ENCODE measurements at regions not wholly inside any gene's neighbourhood (a gene's known extent, or its start where the extent isn't known, plus 50 kb on each side); places are given as distances from the start of the nearest gene placed in this dataset.

DNA sequence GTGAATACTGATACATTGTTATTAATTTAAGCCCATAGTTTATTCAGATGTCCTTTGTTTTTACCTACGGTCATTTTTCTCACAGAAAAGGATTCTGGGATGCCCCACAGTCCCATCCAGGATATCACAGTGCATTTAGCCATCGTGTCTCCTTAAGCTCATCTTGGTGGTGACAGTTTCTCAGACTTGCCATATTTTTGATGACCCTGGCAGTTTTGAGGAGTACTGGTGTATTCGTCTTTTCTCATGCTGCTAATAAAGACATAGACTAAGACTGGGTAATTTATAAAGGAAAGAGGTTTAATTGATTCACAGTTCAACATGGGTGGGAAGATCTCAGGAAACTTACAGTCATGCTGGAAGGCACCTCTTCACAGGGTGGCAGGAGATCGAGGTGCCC lies 295.9 kb upstream of the CDH4 start:
- no peak for DNase-seq (ENCODE audit: low spot score)

DNA sequence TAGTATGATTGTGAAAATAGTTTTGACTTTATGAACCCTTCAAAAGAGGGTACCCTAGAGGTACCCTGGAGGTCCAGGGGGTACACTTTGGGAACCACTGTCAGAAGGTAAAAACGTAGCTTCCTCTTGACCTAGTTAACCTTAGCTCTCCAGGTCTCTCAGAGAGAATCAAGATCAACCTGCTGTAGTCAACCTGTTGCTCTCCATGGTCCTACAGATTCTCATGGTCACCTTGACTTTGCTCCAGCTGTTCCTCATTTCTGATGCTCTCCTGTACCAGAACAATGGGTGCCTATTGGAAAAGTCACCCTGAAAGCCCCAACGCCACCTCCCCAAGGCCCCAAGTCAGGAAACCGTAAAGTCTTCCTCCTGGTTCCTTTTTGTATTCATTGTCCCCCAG lies 294.4 kb upstream of the CDH4 start:
- DNase-seq (ENCODE audit: low spot score) = no peak

DNA sequence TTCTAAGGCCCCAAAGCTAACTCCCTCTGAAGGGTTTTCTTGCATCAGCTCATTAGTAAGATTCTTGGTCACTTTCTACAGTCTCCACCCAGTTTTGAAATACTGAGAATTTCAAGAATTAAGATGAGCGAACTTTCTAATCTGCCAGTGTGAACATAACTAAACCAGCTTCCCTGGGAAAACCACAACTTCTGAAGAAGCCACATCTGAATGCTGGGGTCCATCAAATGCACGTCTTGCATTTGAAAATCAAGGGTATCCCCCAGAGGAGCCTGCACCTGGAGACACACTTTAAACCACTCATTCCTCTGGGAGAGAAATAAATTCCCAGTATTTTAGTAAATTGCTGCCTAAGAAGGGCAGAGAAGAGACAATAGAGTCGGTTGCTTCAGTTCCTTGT lies 292.1 kb upstream of the CDH4 start:
- DNase-seq (ENCODE audit: low spot score) = no peak

DNA sequence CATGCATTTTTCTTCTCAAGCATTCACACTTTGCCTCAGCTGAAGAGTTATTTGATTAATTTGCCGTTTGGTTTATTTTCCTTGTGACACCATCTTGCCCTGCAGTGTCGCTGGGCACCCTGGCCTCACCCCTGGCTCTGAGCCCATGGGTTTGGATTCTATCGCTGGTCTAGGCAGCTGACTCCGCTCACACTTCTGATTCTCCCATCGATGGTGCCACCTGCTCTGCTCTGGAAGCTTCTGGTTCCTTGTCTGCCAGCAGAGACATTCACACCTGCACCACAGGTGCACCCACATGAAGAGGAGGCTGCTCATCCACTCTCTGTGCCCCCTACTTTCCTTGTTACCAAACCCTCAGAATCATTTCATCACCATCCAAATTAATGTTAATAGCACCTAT lies 291.6 kb upstream of the CDH4 start:
- DNase-seq (ENCODE audit: low spot score) = no peak

DNA sequence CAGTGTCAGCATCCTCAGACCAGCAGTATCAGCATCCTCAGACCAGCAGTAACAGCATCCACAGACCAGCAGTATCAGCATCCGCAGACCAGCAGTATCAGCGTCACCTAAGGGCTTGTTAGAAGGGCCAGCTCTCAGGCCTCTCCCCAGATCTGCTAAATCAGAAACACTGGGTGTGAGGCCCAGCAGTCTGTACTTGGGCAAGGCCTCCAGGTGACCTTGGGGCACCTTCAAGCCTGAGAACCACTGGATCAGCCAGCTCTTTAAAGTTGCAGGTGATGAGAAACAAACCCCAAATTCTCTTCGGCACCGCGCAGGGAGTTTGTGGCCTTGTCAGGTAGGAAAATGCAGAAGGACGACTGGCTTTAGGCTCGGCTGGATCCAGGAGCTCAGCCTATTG lies 290.5 kb upstream of the CDH4 start:
- DNase-seq (ENCODE audit: low spot score) = no peak

DNA sequence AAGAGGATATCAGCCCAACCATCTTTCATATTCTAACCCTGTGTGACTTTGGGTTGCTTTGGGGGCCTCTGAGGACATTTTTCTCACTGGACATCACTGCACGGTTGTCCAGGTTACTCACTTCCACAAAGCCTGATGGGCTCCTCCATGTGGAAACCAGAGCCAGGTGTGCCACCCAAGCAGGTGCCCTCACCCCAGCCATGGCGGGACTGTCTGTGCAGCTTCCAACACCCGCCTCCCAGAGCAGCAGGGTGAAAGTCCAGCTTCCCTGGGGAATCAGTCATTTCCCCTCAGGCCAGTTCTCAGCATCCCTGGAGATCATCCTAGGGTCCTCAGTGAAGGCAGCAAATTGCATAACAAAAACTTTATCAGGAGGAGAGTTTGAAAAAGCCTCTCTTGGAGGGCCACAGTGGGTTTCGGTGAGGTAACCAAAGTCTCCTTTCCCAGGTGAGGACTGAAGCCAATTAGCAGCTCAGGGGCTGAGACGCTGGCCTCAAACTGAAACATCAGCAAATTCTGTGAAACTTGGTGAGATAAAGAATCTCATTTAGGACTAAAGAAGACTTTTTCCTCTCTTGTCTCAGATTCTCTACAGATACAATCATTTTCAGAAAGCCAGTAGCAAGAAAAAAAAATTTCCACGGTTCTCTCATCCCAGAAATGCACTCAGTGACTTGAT lies 289.6 kb upstream of the CDH4 start:
- no peak for DNase-seq (ENCODE audit: low spot score)

DNA sequence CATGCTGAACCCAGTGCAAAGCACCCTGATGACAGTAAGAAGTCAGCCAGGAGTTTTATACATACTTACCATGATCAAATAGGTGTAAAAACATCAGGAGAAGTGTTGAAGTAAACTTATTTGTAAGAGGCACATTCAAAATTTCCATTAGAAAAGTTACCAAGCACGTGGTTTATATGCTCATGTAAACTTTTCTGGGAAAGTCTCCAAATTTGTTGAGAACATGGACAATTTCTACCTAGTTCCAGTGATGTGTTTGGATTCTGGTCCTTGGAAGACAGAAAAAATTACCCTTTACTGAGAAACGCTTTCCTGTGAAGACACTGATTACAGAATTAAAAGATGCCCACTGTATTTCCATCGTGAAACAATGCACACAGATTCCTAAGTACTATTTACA lies 288.9 kb upstream of the CDH4 start:
- DNase-seq (ENCODE audit: low spot score) = no peak

DNA sequence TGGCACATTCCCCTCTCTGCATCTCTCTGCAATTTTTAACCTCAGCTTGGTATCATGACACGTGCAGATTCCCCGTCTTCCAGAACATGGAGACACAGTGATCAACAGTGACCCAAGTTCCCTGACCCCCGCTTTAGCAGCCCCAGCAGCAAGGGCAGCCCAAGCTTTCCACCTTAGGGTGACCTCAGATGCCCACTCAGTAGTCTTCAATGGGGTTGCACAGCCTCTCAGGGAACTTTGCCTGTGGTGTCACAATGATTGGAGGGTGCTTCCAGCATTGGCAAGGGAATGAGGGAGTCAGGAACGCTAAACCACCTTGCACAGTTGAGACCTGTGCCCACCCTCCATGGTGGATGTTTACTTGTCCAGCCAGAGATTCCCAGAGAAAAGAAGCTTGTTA lies 287.1 kb upstream of the CDH4 start:
- DNase-seq (ENCODE audit: low spot score) = no peak

DNA sequence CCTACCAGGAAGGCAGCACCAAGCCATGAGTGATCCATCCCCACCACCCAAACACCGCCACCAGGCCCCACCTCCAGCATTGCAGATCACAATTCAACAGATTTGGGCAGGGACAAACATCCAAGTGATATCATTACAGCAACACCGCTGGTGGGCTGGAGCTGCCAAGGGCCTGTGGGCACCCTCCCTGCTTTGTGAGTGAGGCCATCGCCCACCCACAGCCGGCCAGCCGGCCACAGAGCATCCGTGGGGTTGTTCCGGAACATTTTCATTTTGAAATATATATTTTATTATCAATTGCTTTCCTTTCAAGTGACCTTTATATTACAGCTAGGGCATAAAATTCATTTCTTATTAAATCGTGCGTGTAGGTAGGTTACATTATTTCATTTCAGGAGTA lies 286.0 kb upstream of the CDH4 start:
- DNase-seq (ENCODE audit: low spot score) = no peak

DNA sequence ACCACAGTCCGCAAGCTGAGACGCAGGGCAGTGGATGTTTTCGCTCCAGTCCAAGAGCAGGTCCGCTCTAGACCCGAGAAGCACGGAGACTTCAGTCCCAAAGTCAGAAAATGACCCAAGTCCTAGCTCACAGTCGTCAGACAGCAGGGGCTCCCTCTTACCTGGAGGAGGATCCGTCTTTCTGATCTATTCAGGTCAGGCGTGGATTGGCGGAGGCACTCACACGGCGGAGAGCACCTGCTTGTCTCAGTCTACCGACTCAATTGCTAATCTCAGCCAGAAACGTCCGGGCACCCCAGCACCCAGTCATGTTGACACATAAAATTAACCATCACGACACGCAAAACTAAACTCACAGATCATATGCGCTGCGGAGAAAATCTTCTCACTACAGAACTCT lies 285.3 kb upstream of the CDH4 start:
- no peak for DNase-seq (ENCODE audit: low spot score)

DNA sequence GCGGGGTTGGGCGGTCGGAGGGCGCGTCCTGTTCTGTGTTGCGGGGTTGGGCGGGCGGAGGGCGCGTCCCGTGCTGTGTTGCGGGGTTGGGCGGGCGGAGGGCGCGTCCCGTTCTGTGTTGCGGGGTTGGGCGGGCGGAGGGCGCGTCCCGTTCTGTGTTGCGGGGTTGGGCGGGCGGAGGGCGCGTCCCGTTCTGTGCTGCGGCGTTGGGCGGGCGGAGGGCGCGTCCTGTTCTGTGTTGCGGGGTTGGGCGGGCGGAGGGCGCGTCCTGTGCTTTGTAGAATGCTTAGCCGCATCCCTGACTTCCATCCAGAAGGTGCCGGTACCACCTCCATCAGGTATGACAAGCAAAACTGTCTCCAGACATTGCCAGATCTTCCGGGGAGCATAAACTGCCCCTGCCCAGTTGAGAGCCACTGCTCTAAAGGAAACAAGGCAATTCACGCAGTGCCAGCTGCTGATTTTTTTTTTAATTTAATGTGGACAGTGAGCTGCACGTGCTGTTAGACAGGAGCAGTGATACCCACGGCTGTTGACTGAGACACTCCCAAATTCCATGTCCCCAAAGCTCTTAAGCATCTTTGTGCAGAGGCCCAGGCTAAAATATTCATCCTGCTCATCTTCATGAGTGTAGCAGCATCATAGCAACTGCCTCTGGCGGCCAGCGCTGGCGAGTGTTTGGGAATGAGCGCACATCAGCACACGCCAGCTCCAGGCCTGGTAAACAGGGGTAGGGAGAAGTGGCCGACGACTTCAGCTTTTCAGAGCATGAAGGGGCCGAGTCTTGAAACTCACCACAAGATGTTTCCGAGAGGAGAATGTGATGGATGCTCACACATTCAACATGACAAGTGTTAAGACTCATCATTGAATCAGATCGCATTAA lies 284.4 kb upstream of the CDH4 start:
- DNase-seq (ENCODE audit: low spot score) = no peak

DNA sequence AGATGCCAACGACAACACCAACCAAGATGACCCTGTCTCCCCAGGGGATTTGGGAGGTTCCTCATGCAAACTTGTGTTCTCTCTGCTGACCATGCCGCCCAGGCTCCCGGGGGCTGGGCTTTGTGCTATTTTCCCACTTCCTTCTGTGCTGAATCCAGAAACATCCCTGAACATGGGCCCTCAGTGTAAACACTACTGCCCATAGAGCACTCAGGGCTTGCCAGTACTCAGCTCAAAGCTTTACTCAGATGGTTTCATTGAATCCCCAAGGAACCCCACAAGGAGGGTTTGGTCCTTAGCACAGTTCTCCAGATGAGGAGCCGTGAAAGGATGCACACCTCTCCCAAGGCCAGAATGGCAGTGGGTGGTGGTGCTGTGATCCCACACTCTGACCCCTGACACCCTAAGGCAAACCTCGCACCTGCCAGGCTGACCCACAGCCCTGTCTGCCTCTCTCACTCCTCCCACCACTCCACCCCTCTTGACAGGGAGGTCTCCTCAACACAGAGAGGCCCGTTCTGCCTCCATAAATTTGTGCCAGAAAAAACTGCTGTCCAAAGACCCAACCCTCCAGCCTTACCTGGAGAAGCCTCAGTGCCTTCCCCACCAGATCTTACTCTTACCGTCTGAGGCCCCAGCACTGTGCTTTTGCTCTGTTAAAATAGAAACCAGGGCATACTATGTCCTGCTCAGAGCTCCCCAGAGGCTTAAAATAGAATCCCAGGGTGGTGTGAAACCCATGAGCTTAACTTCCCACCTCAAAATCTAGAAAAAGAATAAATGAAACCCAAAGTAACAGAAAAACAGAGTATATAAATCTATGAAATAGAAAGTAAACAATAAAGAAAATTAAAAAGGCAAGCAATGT lies 283.0 kb upstream of the CDH4 start:
- DNase-seq (ENCODE audit: low spot score) = no peak

DNA sequence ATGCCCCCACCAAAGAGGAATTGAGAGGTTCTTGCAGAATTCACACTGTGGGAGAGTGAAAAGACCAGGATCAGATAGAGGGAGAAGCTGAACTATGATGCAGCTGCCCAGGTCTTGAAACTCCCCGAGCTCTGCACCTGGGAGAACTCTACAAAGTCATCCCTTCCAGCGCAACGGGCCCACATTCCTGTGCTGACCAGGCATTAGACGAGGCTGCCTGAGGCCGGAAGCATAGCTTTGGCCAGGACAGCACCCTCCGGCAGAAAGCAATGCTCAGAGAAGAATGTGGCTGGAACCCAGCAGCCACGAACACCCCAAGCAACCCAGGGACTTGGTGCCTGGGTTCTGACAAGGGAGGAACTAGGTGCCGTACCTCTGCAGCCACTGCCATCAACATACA lies 281.5 kb upstream of the CDH4 start:
- DNase-seq (ENCODE audit: low spot score) = no peak

DNA sequence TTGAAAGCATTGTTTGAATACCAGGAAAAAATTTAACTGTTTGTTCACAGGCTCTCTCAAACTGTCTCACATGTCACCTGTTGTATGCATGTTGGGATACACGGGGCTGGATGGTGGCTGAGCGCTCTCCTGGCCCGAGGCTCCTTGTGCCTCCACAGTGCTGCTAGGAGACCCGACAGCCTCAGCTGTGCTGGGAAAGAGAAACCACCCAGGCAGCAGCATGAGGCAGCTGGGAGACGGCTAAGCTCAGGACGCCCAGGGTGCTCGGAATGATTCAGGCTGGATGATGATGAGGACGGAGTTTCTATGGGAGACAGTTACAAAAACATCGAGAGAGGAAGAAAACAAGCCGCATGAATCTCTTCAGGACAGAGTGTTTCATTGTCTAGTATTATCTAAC lies 278.0 kb upstream of the CDH4 start:
- no peak for DNase-seq (ENCODE audit: low spot score)

DNA sequence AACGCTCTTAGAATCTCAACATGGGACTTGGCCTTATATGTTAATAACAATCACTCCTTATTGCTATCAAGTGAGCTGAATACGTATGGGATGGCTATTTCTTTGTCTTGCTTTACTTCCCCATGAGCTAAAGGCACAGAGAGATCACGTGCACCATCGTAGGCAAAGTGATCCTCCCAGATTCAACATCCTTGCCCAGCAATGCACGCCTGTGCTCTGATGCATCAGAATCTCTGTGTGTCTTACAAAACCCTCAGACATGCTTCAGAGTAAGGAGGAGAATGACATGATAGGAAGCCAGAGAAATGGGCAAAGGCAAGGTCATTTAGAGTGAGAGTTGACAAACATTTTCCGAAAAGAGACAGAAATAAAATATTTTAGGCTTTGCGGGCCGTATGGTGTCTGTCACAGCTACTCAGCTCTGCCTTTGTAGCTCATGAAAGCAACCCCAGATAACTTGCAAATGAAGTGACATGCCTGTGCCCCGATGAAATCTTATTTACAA lies 277.6 kb upstream of the CDH4 start:
- DNase-seq (ENCODE audit: low spot score) = no peak

DNA sequence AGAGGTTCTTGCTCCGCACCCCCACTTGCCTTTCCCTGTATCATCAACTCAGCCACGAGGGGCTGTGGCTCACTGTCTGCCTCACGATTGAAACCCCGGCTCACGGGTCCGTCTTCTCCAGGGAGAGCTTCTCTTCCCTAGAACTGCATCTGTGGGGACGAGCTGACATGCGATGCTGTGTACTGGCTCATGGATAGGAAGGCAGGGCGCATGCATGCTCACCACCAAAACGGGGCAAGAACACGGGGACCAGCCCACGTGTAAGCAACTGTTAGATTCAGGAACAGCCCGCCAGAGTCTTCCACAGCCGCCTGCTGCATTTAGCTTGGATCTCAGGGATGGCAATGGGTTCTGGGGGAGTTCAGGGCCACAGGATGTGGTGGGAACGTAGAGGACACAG lies 275.9 kb upstream of the CDH4 start:
- DNase-seq (ENCODE audit: low spot score) = no peak

DNA sequence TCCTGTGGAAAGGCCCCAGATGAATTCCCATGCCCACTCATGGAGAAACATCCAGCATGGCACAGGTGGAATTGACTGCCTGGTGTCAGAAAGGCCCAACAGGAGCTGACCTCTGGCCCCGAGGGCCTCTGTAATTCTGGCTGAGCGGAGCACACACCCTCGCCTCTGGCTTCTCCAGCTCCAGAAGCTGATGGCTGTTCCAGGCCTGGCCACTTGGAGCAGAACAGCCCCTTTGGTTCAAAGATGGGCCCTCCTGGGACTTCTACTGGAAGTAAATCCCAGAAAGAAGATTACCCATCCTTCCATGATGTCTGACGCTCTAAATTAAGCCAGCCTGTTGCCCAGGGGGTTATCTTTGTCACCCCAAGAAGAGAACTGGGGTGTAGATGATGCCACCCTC lies 275.1 kb upstream of the CDH4 start:
- DNase-seq (ENCODE audit: low spot score) = no peak

DNA sequence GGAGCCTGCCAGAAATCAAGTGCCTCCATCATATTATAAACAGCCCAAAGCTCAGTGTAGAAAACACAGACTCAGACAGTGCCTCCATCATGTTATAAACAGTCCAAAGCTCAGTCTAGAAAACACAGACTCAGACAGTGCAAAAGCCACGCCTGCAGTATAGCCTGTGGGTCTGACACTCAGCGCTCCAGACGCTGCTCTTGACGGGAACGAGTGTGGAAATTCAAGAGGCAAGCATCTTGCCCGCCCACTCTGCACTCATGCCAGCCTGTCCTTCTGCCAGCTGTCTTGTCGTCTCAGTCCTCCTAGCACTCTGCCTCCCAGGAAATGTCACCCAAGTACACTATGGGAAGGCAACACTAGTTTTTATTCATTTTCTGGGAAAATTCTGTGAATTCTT lies 274.2 kb upstream of the CDH4 start:
- no peak for DNase-seq (ENCODE audit: low spot score)

DNA sequence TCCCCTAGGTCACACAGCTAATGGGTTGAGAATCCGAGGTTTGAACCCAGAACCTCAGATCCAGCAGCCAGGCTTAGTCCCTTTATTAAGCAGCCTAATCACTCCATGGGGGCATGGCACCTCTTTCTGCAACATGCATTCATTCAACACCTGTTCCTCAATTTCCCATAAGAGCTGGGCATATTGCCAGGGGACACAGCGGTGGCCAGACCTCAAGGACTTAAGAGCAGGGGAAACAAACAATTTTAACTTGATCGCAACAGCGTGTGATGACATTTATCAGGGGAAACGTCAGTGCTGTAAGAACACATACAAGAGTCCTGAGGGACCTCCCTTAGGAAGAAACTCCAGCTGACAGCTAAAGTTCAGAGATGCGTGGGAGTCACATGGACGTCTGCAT lies 267.4 kb upstream of the CDH4 start:
- DNase-seq (ENCODE audit: low spot score) = no peak

DNA sequence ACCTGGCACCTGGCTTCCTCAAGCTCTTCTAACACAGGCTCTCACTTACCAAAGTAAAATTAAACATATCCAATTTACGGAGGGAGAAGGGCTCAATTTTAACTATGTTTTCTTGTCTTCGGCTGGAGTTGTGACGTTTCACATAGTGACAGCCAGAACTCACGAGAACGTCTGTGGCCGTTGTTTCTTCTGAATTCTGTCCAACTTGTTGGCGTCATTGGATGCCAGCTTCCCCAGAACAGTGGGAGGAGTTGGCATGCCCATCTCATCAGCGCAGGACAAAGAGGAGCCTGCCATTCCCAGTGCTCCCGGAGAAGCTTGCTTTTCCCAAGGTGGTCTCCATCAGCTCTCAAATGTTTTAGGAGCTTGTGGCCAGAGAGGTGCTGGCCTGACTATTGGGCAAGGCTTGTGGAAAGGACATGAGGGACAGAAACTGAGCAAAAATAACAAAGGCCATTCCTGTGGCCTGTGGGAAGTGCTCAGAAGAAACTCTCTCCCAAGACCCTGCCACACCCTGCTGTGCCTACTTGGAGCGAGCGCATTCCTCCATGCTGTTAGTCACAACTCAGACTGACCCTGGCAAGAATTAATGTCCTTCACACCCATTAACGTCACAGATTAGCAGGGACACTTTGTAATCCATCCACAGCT lies 265.4 kb upstream of the CDH4 start:
- no peak for DNase-seq (ENCODE audit: low spot score)

DNA sequence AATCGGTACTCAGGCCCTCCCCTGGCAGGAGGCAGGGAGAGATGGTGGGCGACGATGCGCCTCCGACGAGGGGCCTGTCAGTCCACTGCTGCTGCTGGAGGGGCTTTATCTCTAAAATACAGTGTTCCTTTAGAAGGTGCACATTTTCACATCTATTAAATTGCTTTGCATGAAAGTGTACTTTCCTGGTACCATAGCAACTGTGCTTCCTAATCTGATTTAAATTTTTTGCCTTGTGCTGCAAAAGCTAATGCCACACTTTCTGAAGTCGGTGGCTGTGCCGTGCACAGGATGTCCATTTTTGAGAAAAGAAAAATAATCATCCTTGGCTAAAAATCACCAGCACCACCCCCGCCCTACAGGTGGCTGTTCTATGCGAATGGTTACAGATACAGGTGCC lies 262.0 kb upstream of the CDH4 start:
- no peak for DNase-seq (ENCODE audit: low spot score)

DNA sequence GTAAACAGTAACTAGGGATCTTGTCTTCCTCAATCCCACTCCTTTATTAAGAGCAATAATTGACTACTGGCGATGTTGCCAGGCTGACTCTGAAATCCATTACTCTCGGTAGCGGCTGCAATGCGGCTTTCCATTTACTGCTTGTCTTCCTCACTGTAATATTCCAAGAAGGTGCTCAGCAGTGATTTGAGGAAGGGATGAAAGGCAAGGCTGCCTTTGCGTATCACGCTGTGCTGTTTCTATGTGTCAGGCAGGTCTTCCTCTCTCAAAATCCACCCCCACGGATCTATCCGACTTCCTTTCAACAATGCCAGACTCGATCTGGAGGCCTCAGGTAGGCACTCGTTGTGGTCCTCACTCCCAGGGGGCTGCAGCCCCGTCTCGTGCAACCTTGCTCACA lies 261.4 kb upstream of the CDH4 start:
- no peak for DNase-seq (ENCODE audit: low spot score)

Data from H4 (cell line).